ENCODE measurements at regions not wholly inside any gene's neighbourhood (a gene's known extent, or its start where the extent isn't known, plus 50 kb on each side); places are given as distances from the start of the nearest gene placed in this dataset.

DNA sequence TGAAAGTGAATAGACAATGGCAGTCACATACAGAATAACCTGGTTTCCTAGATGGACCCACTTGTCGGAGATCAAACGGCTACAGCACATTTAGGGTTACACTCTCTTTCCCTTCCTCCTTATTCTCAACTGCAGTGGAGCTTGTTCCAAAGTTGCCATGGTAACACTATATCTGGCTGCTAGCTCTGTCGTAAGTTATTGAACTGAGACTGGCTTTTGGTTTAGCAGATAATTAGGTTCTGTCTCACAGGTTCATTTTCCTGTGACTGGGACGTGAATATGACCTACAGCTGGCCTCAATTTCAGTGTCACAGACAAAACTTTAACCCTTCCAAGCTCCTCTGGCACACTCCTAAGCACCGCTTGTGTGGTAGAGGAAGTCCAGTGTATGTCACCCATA, 875.8 kb downstream of the USP25 start:
- TF ChIP-seq, protein P1, sequence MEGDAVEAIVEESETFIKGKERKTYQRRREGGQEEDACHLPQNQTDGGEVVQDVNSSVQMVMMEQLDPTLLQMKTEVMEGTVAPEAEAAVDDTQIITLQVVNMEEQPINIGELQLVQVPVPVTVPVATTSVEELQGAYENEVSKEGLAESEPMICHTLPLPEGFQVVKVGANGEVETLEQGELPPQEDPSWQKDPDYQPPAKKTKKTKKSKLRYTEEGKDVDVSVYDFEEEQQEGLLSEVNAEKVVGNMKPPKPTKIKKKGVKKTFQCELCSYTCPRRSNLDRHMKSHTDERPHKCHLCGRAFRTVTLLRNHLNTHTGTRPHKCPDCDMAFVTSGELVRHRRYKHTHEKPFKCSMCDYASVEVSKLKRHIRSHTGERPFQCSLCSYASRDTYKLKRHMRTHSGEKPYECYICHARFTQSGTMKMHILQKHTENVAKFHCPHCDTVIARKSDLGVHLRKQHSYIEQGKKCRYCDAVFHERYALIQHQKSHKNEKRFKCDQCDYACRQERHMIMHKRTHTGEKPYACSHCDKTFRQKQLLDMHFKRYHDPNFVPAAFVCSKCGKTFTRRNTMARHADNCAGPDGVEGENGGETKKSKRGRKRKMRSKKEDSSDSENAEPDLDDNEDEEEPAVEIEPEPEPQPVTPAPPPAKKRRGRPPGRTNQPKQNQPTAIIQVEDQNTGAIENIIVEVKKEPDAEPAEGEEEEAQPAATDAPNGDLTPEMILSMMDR (conservative IDR thresholded peaks at IDR 0.05; ENCODE audit: low read depth in 2 of 2) = no peak
- TF ChIP-seq POLR2AphosphoS5 (IDR thresholded peaks at IDR 0.05; ENCODE audit: low read depth) = no peak
- TF ChIP-seq EZH2 (IDR thresholded peaks at IDR 0.05; ENCODE audit: low read depth, unreplicated experiment) = no peak
- TF ChIP-seq, protein P2, sequence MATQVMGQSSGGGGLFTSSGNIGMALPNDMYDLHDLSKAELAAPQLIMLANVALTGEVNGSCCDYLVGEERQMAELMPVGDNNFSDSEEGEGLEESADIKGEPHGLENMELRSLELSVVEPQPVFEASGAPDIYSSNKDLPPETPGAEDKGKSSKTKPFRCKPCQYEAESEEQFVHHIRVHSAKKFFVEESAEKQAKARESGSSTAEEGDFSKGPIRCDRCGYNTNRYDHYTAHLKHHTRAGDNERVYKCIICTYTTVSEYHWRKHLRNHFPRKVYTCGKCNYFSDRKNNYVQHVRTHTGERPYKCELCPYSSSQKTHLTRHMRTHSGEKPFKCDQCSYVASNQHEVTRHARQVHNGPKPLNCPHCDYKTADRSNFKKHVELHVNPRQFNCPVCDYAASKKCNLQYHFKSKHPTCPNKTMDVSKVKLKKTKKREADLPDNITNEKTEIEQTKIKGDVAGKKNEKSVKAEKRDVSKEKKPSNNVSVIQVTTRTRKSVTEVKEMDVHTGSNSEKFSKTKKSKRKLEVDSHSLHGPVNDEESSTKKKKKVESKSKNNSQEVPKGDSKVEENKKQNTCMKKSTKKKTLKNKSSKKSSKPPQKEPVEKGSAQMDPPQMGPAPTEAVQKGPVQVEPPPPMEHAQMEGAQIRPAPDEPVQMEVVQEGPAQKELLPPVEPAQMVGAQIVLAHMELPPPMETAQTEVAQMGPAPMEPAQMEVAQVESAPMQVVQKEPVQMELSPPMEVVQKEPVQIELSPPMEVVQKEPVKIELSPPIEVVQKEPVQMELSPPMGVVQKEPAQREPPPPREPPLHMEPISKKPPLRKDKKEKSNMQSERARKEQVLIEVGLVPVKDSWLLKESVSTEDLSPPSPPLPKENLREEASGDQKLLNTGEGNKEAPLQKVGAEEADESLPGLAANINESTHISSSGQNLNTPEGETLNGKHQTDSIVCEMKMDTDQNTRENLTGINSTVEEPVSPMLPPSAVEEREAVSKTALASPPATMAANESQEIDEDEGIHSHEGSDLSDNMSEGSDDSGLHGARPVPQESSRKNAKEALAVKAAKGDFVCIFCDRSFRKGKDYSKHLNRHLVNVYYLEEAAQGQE (IDR thresholded peaks at IDR 0.05; ENCODE audit: unreplicated experiment) = no peak
- TF ChIP-seq ZNF114 (CRISPR knock-in tag; IDR thresholded peaks at IDR 0.05) = no peak
- TF ChIP-seq EZH2phosphoT487 (IDR thresholded peaks at IDR 0.05; ENCODE audit: unreplicated experiment) = no peak
- TF ChIP-seq, protein P3, sequence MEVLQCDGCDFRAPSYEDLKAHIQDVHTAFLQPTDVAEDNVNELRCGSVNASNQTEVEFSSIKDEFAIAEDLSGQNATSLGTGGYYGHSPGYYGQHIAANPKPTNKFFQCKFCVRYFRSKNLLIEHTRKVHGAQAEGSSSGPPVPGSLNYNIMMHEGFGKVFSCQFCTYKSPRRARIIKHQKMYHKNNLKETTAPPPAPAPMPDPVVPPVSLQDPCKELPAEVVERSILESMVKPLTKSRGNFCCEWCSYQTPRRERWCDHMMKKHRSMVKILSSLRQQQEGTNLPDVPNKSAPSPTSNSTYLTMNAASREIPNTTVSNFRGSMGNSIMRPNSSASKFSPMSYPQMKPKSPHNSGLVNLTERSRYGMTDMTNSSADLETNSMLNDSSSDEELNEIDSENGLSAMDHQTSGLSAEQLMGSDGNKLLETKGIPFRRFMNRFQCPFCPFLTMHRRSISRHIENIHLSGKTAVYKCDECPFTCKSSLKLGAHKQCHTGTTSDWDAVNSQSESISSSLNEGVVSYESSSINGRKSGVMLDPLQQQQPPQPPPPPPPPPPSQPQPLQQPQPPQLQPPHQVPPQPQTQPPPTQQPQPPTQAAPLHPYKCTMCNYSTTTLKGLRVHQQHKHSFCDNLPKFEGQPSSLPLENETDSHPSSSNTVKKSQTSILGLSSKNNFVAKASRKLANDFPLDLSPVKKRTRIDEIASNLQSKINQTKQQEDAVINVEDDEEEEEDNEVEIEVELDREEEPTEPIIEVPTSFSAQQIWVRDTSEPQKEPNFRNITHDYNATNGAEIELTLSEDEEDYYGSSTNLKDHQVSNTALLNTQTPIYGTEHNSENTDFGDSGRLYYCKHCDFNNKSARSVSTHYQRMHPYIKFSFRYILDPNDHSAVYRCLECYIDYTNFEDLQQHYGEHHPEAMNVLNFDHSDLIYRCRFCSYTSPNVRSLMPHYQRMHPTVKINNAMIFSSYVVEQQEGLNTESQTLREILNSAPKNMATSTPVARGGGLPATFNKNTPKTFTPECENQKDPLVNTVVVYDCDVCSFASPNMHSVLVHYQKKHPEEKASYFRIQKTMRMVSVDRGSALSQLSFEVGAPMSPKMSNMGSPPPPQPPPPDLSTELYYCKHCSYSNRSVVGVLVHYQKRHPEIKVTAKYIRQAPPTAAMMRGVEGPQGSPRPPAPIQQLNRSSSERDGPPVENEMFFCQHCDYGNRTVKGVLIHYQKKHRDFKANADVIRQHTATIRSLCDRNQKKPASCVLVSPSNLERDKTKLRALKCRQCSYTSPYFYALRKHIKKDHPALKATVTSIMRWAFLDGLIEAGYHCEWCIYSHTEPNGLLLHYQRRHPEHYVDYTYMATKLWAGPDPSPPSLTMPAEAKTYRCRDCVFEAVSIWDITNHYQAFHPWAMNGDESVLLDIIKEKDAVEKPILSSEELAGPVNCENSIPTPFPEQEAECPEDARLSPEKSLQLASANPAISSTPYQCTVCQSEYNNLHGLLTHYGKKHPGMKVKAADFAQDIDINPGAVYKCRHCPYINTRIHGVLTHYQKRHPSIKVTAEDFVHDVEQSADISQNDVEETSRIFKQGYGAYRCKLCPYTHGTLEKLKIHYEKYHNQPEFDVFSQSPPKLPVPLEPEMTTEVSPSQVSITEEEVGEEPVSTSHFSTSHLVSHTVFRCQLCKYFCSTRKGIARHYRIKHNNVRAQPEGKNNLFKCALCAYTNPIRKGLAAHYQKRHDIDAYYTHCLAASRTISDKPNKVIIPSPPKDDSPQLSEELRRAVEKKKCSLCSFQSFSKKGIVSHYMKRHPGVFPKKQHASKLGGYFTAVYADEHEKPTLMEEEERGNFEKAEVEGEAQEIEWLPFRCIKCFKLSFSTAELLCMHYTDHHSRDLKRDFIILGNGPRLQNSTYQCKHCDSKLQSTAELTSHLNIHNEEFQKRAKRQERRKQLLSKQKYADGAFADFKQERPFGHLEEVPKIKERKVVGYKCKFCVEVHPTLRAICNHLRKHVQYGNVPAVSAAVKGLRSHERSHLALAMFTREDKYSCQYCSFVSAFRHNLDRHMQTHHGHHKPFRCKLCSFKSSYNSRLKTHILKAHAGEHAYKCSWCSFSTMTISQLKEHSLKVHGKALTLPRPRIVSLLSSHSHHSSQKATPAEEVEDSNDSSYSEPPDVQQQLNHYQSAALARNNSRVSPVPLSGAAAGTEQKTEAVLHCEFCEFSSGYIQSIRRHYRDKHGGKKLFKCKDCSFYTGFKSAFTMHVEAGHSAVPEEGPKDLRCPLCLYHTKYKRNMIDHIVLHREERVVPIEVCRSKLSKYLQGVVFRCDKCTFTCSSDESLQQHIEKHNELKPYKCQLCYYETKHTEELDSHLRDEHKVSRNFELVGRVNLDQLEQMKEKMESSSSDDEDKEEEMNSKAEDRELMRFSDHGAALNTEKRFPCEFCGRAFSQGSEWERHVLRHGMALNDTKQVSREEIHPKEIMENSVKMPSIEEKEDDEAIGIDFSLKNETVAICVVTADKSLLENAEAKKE (CRISPR knock-in tag; IDR thresholded peaks at IDR 0.05) = no peak
- TF ChIP-seq JUNB (IDR thresholded peaks at IDR 0.05; ENCODE audit: unreplicated experiment) = no peak
- TF ChIP-seq STAT1 (IDR thresholded peaks at IDR 0.05; ENCODE audit: unreplicated experiment) = no peak

All from GM23338 (cell line).